ENCODE measurements at regions not wholly inside any gene's neighbourhood (a gene's known extent, or its start where the extent isn't known, plus 50 kb on each side); places are given as distances from the start of the nearest gene placed in this dataset.
"Not testable (repeated sequence)": the region's sequence is repeated elsewhere in the genome, so short reads cannot be mapped to it uniquely, and the experiment has no call there.

- Mint-ChIP-seq H3K4me1 (ENCODE audit: low read depth) (peaks cover 2% of the 10 kb centered on the region), H3K4me3 (no peak overlapping the region), H3K9me3 (peaks cover 6% of the 10 kb centered on the region), H3K27me3 (no peaks in the 10 kb centered on the region), H3K36me3 (ENCODE audit: low read depth) (peaks cover 2% of the 10 kb centered on the region), H3K27ac (no peak overlapping the region)
- TF ChIP-seq CTCF (IDR thresholded peaks at IDR 0.05): no peak
- intact Hi-C loops (cut with micrococcal nuclease): no loop called here
- ATAC-seq (no peak), DNase-seq (no peak)
- POLR2A ChIA-PET: no interaction called here
- CTCF ChIA-PET: no interaction called here
These were observed 972.4 kb upstream of the ACO1 start for GRCh38 chr9:31412081-31412480.

GRCh38 chr9:31415164-31415563 lies 969.3 kb upstream of the ACO1 start:
- Mint-ChIP-seq H3K27ac (no peak overlapping the region), H3K9me3 (peaks cover 12% of the 10 kb centered on the region), H3K36me3 (ENCODE audit: low read depth) (no peaks in the 10 kb centered on the region), H3K4me1 (ENCODE audit: low read depth) (peaks cover 4% of the 10 kb centered on the region), H3K27me3 (no peaks in the 10 kb centered on the region), H3K4me3 (no peak overlapping the region)
- no peak for TF ChIP-seq CTCF (IDR thresholded peaks at IDR 0.05)
- DNase-seq (no peak), ATAC-seq (no peak)
- intact Hi-C loops (cut with micrococcal nuclease): no loop called here
- CTCF ChIA-PET: no interaction called here
- POLR2A ChIA-PET: no interaction called here

GRCh38 chr9:31418419-31418818 lies 966.0 kb upstream of the ACO1 start:
- Mint-ChIP-seq H3K4me1 (ENCODE audit: low read depth) (peaks cover 4% of the 10 kb centered on the region), H3K4me3 (no peak overlapping the region), H3K36me3 (ENCODE audit: low read depth) (no peaks in the 10 kb centered on the region), H3K9me3 (peaks cover 6% of the 10 kb centered on the region), H3K27me3 (no peaks in the 10 kb centered on the region), H3K27ac (no peak overlapping the region)
- ChIA-PET POLR2A (no interaction called here), CTCF (no interaction called here)
- intact Hi-C loops (cut with micrococcal nuclease): no loop called here
- no peak for TF ChIP-seq CTCF (IDR thresholded peaks at IDR 0.05)
- no peak for ATAC-seq
- no peak for DNase-seq

- POLR2A ChIA-PET; H3K4me1 Mint-ChIP-seq (ENCODE audit: low read depth); intact Hi-C loops (cut with micrococcal nuclease); CTCF ChIA-PET; H3K9me3 Mint-ChIP-seq; H3K27ac Mint-ChIP-seq; ATAC-seq; H3K36me3 Mint-ChIP-seq (ENCODE audit: low read depth); H3K27me3 Mint-ChIP-seq; H3K4me3 Mint-ChIP-seq; DNase-seq: not testable (repeated sequence)
These were observed 940.6 kb upstream of the ACO1 start for GRCh38 chr9:31443630-31444457.

- CTCF ChIA-PET: no interaction called here
- peaks cover 9% of the 10 kb centered on the region for H3K4me1 Mint-ChIP-seq (ENCODE audit: low read depth)
- no peak overlapping the region for H3K27ac Mint-ChIP-seq
- POLR2A ChIA-PET: no interaction called here
- no peaks in the 10 kb centered on the region for H3K27me3 Mint-ChIP-seq
- ATAC-seq (no peak), DNase-seq (no peak)
- no peak for TF ChIP-seq CTCF (IDR thresholded peaks at IDR 0.05)
- intact Hi-C loops (cut with micrococcal nuclease): no loop called here
- no peaks in the 10 kb centered on the region for H3K36me3 Mint-ChIP-seq (ENCODE audit: low read depth)
- peaks cover 1% of the 10 kb centered on the region for H3K9me3 Mint-ChIP-seq
- no peak overlapping the region for H3K4me3 Mint-ChIP-seq
These were observed 939.1 kb upstream of the ACO1 start for GRCh38 chr9:31445357-31445756.
